ENCODE measurements at regions not wholly inside any gene's neighbourhood (a gene's known extent, or its start where the extent isn't known, plus 50 kb on each side); places are given as distances from the start of the nearest gene placed in this dataset.

- Histone ChIP-seq H3K27ac (ENCODE audit: low read depth, low read length) (no peak overlapping the region), H3K9me2 (replicated peaks; ENCODE audit: control insufficient read depth, low read length) (no peaks in the 10 kb centered on the region), H3K9me3 (ENCODE audit: control insufficient read depth, insufficient read depth, low read length) (no peaks in the 10 kb centered on the region), H3K79me2 (ENCODE audit: control insufficient read depth, low read length) (no peaks in the 10 kb centered on the region), H3K36me3 (ENCODE audit: control insufficient read depth, low read length) (no peaks in the 10 kb centered on the region), H3K27me3 (ENCODE audit: control insufficient read depth, low read length) (no peaks in the 10 kb centered on the region), H4K20me1 (ENCODE audit: control insufficient read depth, insufficient read depth, low read depth, low read length) (no peaks in the 10 kb centered on the region), H3K4me1 (ENCODE audit: control insufficient read depth, low read length) (no peaks in the 10 kb centered on the region), H3K4me3 (ENCODE audit: low read length) (no peak overlapping the region), H3K4me2 (ENCODE audit: low read length) (no peak overlapping the region), H3F3A (ENCODE audit: control insufficient read depth, insufficient read depth) (no peaks in the 10 kb centered on the region)
- TF ChIP-seq EZH2phosphoT487 (IDR thresholded peaks at IDR 0.05; ENCODE audit: borderline replicate concordance, low read length), result no peak
- no peak for TF ChIP-seq CTCF (IDR thresholded peaks at IDR 0.05; ENCODE audit: low read depth, low read length, poor library complexity, severe bottlenecking)
Observed at GRCh38 chr2:76467326-76467725, 756.6 kb upstream of the GCFC2 start.

- Histone ChIP-seq H3K9me3 (ENCODE audit: control insufficient read depth, insufficient read depth, low read length) (no peaks in the 10 kb centered on the region), H3K79me2 (ENCODE audit: control insufficient read depth, low read length) (no peaks in the 10 kb centered on the region), H3K9me2 (replicated peaks; ENCODE audit: control insufficient read depth, low read length) (no peaks in the 10 kb centered on the region), H3K27ac (ENCODE audit: low read depth, low read length) (no peak overlapping the region), H3F3A (ENCODE audit: control insufficient read depth, insufficient read depth) (no peaks in the 10 kb centered on the region), H3K4me3 (ENCODE audit: low read length) (no peak overlapping the region), H4K20me1 (ENCODE audit: control insufficient read depth, insufficient read depth, low read depth, low read length) (no peaks in the 10 kb centered on the region), H3K4me1 (ENCODE audit: control insufficient read depth, low read length) (no peaks in the 10 kb centered on the region), H3K36me3 (ENCODE audit: control insufficient read depth, low read length) (no peaks in the 10 kb centered on the region), H3K27me3 (ENCODE audit: control insufficient read depth, low read length) (no peaks in the 10 kb centered on the region), H3K4me2 (ENCODE audit: low read length) (no peak overlapping the region)
- TF ChIP-seq CTCF (IDR thresholded peaks at IDR 0.05; ENCODE audit: low read depth, low read length, poor library complexity, severe bottlenecking) (no peak), EZH2phosphoT487 (IDR thresholded peaks at IDR 0.05; ENCODE audit: borderline replicate concordance, low read length) (no peak)
Observed at GRCh38 chr2:76464310-76464709, 753.6 kb upstream of the GCFC2 start.

- H3F3A ChIP-seq (ENCODE audit: control insufficient read depth, insufficient read depth), result no peaks in the 10 kb centered on the region
- no peak overlapping the region for H3K4me3 ChIP-seq (ENCODE audit: low read length)
- H3K4me2 ChIP-seq (ENCODE audit: low read length), result no peak overlapping the region
- no peaks in the 10 kb centered on the region for H4K20me1 ChIP-seq (ENCODE audit: control insufficient read depth, insufficient read depth, low read depth, low read length)
- H3K4me1 ChIP-seq (ENCODE audit: control insufficient read depth, low read length), result no peaks in the 10 kb centered on the region
- no peaks in the 10 kb centered on the region for H3K9me2 ChIP-seq (replicated peaks; ENCODE audit: control insufficient read depth, low read length)
- no peaks in the 10 kb centered on the region for H3K79me2 ChIP-seq (ENCODE audit: control insufficient read depth, low read length)
- H3K27me3 ChIP-seq (ENCODE audit: control insufficient read depth, low read length), result no peaks in the 10 kb centered on the region
- H3K36me3 ChIP-seq (ENCODE audit: control insufficient read depth, low read length), result no peaks in the 10 kb centered on the region
- TF ChIP-seq EZH2phosphoT487 (IDR thresholded peaks at IDR 0.05; ENCODE audit: borderline replicate concordance, low read length), result no peak
- no peak for TF ChIP-seq CTCF (IDR thresholded peaks at IDR 0.05; ENCODE audit: low read depth, low read length, poor library complexity, severe bottlenecking)
- H3K27ac ChIP-seq (ENCODE audit: low read depth, low read length), result no peak overlapping the region
- H3K9me3 ChIP-seq (ENCODE audit: control insufficient read depth, insufficient read depth, low read length), result no peaks in the 10 kb centered on the region
Observed at GRCh38 chr2:76461431-76461830, 750.7 kb upstream of the GCFC2 start.

GRCh38 chr2:76455910-76456309 lies 745.2 kb upstream of the GCFC2 start:
- H3K9me2 ChIP-seq (replicated peaks; ENCODE audit: control insufficient read depth, low read length), result no peaks in the 10 kb centered on the region
- no peaks in the 10 kb centered on the region for H3K79me2 ChIP-seq (ENCODE audit: control insufficient read depth, low read length)
- no peak for TF ChIP-seq EZH2phosphoT487 (IDR thresholded peaks at IDR 0.05; ENCODE audit: borderline replicate concordance, low read length)
- TF ChIP-seq CTCF (IDR thresholded peaks at IDR 0.05; ENCODE audit: low read depth, low read length, poor library complexity, severe bottlenecking), result no peak
- H3K27ac ChIP-seq (ENCODE audit: low read depth, low read length), result no peak overlapping the region
- H3K4me3 ChIP-seq (ENCODE audit: low read length), result no peak overlapping the region
- H3K4me2 ChIP-seq (ENCODE audit: low read length), result no peak overlapping the region
- no peaks in the 10 kb centered on the region for H3K4me1 ChIP-seq (ENCODE audit: control insufficient read depth, low read length)
- no peaks in the 10 kb centered on the region for H3F3A ChIP-seq (ENCODE audit: control insufficient read depth, insufficient read depth)
- H4K20me1 ChIP-seq (ENCODE audit: control insufficient read depth, insufficient read depth, low read depth, low read length), result no peaks in the 10 kb centered on the region
- H3K9me3 ChIP-seq (ENCODE audit: control insufficient read depth, insufficient read depth, low read length), result no peaks in the 10 kb centered on the region
- no peaks in the 10 kb centered on the region for H3K36me3 ChIP-seq (ENCODE audit: control insufficient read depth, low read length)
- H3K27me3 ChIP-seq (ENCODE audit: control insufficient read depth, low read length), result no peaks in the 10 kb centered on the region
